C1 segment of cervical spinal cord (tissue), 14 donors: ENCODE measurements at regions not wholly inside any gene's neighbourhood (a gene's known extent, or its start where the extent isn't known, plus 50 kb on each side); places are given as distances from the start of the nearest gene placed in this dataset.

Source experiments
- DNase-seq, 14 donors: peaks; one replicate each; lab custom pipeline; 2025; lab: John Stamatoyannopoulos, UW

- no peak for DNase-seq
Observed at GRCh38 chr7:131211500-131211899, 116.2 kb upstream of the MKLN1 start.

- no peak for DNase-seq
Observed at GRCh38 chr7:131212114-131212513, 115.6 kb upstream of the MKLN1 start.

- DNase-seq, result no peak
Observed at GRCh38 chr7:131218727-131219128, 108.9 kb upstream of the MKLN1 start.

GRCh38 chr7:131219312-131220041 is 108.2 kb upstream of the MKLN1 start:
- peak in 12 of 14 donors; percentile 8 to 64 (median 32) for DNase-seq

GRCh38 chr7:131221061-131221460 is 106.6 kb upstream of the MKLN1 start:
- DNase-seq, result no peak

GRCh38 chr7:131222171-131222570 is 105.5 kb upstream of the MKLN1 start:
- DNase-seq, result no peak

GRCh38 chr7:131223151-131223550 is 104.5 kb upstream of the MKLN1 start:
- peak in 1 of 14 donors; percentile 90 for DNase-seq

- no peak for DNase-seq
Observed at GRCh38 chr7:131224996-131225395, 102.7 kb upstream of the MKLN1 start.

- peak in 7 of 14 donors; percentile 17 to 63 (median 25) for DNase-seq
Observed at GRCh38 chr7:131225619-131226513, 101.8 kb upstream of the MKLN1 start.

- no peak for DNase-seq
Observed at GRCh38 chr7:131226514-131226865, 101.2 kb upstream of the MKLN1 start.

- DNase-seq, result peak in 6 of 14 donors; percentile 13 to 37 (median 21)
Observed at GRCh38 chr7:131231381-131232220, 96.1 kb upstream of the MKLN1 start.

GRCh38 chr7:131232768-131233167 is 94.9 kb upstream of the MKLN1 start:
- no peak for DNase-seq

GRCh38 chr7:131233193-131233592 is 94.5 kb upstream of the MKLN1 start:
- no peak for DNase-seq

- peak in 1 of 14 donors; percentile 26 for DNase-seq
Observed at GRCh38 chr7:131234719-131235488, 92.8 kb upstream of the MKLN1 start.

- peak in 4 of 14 donors; percentile 21 to 41 (median 27) for DNase-seq
Observed at GRCh38 chr7:131235489-131236317, 92.0 kb upstream of the MKLN1 start.

GRCh38 chr7:131236318-131236672 is 91.4 kb upstream of the MKLN1 start:
- no peak for DNase-seq

GRCh38 chr7:131238347-131238931 is 89.2 kb upstream of the MKLN1 start:
- no peak for DNase-seq

GRCh38 chr7:131241386-131241785 is 86.3 kb upstream of the MKLN1 start:
- no peak for DNase-seq

GRCh38 chr7:131242123-131242650 is 85.5 kb upstream of the MKLN1 start:
- no peak for DNase-seq
